ENCODE measurements at regions not wholly inside any gene's neighbourhood (a gene's known extent, or its start where the extent isn't known, plus 50 kb on each side); places are given as distances from the start of the nearest gene placed in this dataset.

GRCh38 chr12:38056701-38057689 lies 259.6 kb upstream of the ALG10B start:
- Histone ChIP-seq H3K79me2 (ENCODE audit: insufficient read depth, low read length) (no peaks in the 10 kb centered on the region), H3K4ac (ENCODE audit: low read depth, low read length) (no peak overlapping the region), H2BK12ac (ENCODE audit: insufficient read length, low read depth, low read length) (no peak overlapping the region), H3T11ph (ENCODE audit: low read length) (no peak overlapping the region), H3K27me3 (ENCODE audit: insufficient read depth, low read length) (no peaks in the 10 kb centered on the region), H4K91ac (ENCODE audit: insufficient read length, low read depth, low read length) (no peak overlapping the region), H3K79me1 (ENCODE audit: insufficient read depth, low read depth, low read length, poor library complexity, severe bottlenecking) (no peaks in the 10 kb centered on the region), H3K4me1 (ENCODE audit: insufficient read depth, low read length) (no peaks in the 10 kb centered on the region), H2BK120ac (ENCODE audit: low read depth, low read length, poor library complexity, severe bottlenecking) (no peak overlapping the region), H2AK5ac (ENCODE audit: insufficient read length, low read length) (no peak overlapping the region), H3K18ac (ENCODE audit: insufficient read length, low read depth, low read length) (no peak overlapping the region), H2BK15ac (ENCODE audit: low read depth, low read length) (no peak overlapping the region), H4K20me1 (ENCODE audit: control insufficient read depth, insufficient read depth, insufficient read length) (no peaks in the 10 kb centered on the region), H2BK20ac (ENCODE audit: low read depth, low read length, poor library complexity, severe bottlenecking) (no peak overlapping the region), H3K4me2 (ENCODE audit: insufficient read depth, insufficient read length, low read length) (no peak overlapping the region), H2AFZ (ENCODE audit: low read length) (no peak overlapping the region), H3K14ac (ENCODE audit: insufficient read depth, low read length) (no peak overlapping the region), H3K9me3 (ENCODE audit: control insufficient read depth, low read depth, low read length) (peaks cover 80% of the 10 kb centered on the region), H3K23ac (ENCODE audit: insufficient read length, low read depth, low read length) (no peak overlapping the region), H2BK5ac (ENCODE audit: insufficient read length, low read length) (no peak overlapping the region), H3K9ac (ENCODE audit: extremely low read depth, insufficient read length, low read length) (no peak overlapping the region), H3K27ac (ENCODE audit: insufficient read length, low read depth, low read length) (no peak overlapping the region), H3K23me2 (ENCODE audit: insufficient read length, low read depth, low read length, poor library complexity, severe bottlenecking) (peaks cover 2% of the 10 kb centered on the region), H4K5ac (ENCODE audit: insufficient read length, low read depth, low read length) (no peak overlapping the region), H3K56ac (ENCODE audit: insufficient read length, low read depth, low read length) (no peak overlapping the region), H4K8ac (replicated peaks; ENCODE audit: insufficient read length, low read depth, low read length) (no peak overlapping the region)
- TF ChIP-seq CTCF (conservative IDR thresholded peaks at IDR 0.05): no peak
- H3K36me3 Mint-ChIP-seq (ENCODE audit: insufficient read depth in 1 of 3, low read depth in 3 of 3): peaks cover 18 to 39% (median 31%) of the 10 kb centered on the region in 3 experiments
- H3K27me3 Mint-ChIP-seq (ENCODE audit: low read depth): peaks cover 16% of the 10 kb centered on the region
- WGBS (ENCODE audit: extremely low coverage, insufficient read length, low lambda C conversion rate): no CpG with 5 or more reads among the region's 25 CpGs
- H3K4me3 Mint-ChIP-seq: no peak overlapping the region
- H3K4me1 Mint-ChIP-seq: no peaks in the 10 kb centered on the region
- H3K27ac Mint-ChIP-seq: no peak overlapping the region
- DNase-seq: no peak
- H3K9me3 Mint-ChIP-seq: peaks cover 81 to 83% of the 10 kb centered on the region in 2 experiments
